ENCODE measurements at regions not wholly inside any gene's neighbourhood (a gene's known extent, or its start where the extent isn't known, plus 50 kb on each side); places are given as distances from the start of the nearest gene placed in this dataset.

DNA sequence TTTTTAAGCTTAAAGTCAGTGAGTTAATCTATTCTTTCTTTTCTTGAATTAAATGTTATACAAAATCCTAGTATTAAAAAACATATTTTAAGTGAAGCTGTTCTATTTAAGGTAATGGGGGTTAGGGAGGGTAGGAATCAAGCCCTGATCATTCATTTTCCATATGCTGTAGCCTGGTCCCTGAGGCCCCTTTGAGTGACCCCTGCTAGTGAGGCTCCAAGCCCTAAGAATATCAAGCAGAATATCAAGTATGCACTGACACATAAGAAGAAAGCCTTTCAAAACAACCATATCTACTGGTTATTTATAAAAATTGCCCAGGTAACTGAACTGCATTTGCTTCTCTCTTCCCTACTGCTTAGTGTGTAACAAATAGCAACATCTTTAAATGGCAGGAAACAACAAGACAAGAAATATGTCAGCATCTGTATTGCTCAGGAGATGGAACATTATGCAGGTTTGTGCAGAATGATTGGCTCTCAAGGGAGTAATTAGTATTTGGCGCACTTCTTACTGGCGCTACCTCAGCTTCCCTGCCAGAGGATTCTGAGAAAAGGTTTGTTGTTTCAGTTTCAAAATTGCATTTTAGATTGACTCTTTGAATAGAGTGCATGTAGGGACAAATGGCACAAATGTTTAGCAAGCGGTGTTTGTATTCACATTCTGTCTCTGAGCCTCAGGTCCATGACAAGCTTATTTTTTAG, 223.0 kb downstream of the DUSP6 start:
- TF ChIP-seq, protein P1, sequence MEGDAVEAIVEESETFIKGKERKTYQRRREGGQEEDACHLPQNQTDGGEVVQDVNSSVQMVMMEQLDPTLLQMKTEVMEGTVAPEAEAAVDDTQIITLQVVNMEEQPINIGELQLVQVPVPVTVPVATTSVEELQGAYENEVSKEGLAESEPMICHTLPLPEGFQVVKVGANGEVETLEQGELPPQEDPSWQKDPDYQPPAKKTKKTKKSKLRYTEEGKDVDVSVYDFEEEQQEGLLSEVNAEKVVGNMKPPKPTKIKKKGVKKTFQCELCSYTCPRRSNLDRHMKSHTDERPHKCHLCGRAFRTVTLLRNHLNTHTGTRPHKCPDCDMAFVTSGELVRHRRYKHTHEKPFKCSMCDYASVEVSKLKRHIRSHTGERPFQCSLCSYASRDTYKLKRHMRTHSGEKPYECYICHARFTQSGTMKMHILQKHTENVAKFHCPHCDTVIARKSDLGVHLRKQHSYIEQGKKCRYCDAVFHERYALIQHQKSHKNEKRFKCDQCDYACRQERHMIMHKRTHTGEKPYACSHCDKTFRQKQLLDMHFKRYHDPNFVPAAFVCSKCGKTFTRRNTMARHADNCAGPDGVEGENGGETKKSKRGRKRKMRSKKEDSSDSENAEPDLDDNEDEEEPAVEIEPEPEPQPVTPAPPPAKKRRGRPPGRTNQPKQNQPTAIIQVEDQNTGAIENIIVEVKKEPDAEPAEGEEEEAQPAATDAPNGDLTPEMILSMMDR (IDR thresholded peaks at IDR 0.05; ENCODE audit: poor library complexity): no peak
- no peak for TF ChIP-seq EZH2 (IDR thresholded peaks at IDR 0.05; ENCODE audit: borderline replicate concordance)

All from hepatocyte (in vitro differentiated cells).